SK-N-MC (cell line): ENCODE measurements at regions not wholly inside any gene's neighbourhood (a gene's known extent, or its start where the extent isn't known, plus 50 kb on each side); places are given as distances from the start of the nearest gene placed in this dataset.

Experiments
- EZH2 ChIP-seq: fragments of 200-600 bp; sonication (generic); IDR thresholded peaks from one replicate; pipeline ENCODE4 v1.6.1; 2017; ENCODE audit warnings: antibody characterized with exemption
- POLR2AphosphoS5 ChIP-seq: IDR thresholded peaks from 2 replicates; pipeline ENCODE4 v1.6.1; 2012; ENCODE audit warnings: mild to moderate bottlenecking, low read depth, low read length, borderline replicate concordance

DNA sequence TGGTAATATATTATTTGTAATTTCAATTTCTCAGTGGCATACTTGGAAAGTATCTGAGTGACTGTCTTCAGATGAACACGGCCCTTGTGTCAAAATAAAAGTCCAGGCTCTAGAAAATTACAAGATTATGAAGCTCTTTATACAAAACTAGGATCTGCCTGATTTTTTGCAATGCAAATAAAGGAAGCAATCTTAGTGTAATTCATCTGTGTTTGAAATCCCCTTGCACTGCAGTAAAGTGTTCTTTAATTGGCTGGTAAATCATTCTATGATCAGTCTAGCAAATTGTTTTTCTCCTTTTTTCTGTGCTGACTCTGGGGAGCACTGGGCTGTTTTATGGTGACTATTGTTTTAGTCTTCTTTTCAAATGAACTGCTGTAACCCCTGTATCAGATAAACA lies 1039.0 kb downstream of the SOCS6 start:
- TF ChIP-seq EZH2, result no peak
- TF ChIP-seq POLR2AphosphoS5, result no peak
